GM13976 (cell line): ENCODE measurements at regions not wholly inside any gene's neighbourhood (a gene's known extent, or its start where the extent isn't known, plus 50 kb on each side); places are given as distances from the start of the nearest gene placed in this dataset.

ENCODE experiments used
- DNase-seq: peaks from one replicate; pipeline ENCODE4 v3.0.0; 2012; ENCODE audit warnings: low spot score
- in situ Hi-C: fragments of 300-500 bp; cut with MboI; formaldehyde crosslinking; loops from one replicate; pipeline ENCODE4 v1.12.0; 2022; ENCODE audit warnings: low sequenced_read_pairs, mixed read lengths, inconsistent platforms; ENCODE audit not compliant: unreplicated experiment
- TF ChIP-seq, protein P1 (sequence below): IDR thresholded peaks from 2 replicates; pipeline ENCODE4 v1.5.1; 2012; ENCODE audit warnings: borderline replicate concordance, mild to moderate bottlenecking; ENCODE audit not compliant: insufficient read depth; ENCODE audit errors: extremely low read depth, missing control alignments, control extremely low read depth

DNA sequence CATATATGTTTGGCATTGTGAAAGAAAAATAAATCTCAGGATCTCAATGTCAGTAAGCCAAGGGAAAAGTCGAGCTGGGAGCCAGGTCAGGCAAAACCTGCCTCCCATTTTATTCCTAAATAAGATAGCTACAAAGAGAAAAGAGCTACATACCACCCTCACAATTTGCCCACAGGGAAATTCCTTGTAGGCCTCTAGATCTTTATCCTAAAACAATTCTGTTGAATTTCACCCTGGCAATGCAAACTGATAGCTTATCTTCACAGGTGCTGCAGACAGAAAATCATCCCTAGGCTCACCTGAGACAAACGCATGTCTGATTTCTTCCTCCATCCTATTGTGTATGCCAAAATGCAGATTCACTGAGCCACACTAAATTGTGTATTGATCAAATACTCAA, 2587.1 kb downstream of the PCDH9 start:
- DNase-seq: no peak
- TF ChIP-seq, protein P1, sequence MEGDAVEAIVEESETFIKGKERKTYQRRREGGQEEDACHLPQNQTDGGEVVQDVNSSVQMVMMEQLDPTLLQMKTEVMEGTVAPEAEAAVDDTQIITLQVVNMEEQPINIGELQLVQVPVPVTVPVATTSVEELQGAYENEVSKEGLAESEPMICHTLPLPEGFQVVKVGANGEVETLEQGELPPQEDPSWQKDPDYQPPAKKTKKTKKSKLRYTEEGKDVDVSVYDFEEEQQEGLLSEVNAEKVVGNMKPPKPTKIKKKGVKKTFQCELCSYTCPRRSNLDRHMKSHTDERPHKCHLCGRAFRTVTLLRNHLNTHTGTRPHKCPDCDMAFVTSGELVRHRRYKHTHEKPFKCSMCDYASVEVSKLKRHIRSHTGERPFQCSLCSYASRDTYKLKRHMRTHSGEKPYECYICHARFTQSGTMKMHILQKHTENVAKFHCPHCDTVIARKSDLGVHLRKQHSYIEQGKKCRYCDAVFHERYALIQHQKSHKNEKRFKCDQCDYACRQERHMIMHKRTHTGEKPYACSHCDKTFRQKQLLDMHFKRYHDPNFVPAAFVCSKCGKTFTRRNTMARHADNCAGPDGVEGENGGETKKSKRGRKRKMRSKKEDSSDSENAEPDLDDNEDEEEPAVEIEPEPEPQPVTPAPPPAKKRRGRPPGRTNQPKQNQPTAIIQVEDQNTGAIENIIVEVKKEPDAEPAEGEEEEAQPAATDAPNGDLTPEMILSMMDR: no peak
- in situ Hi-C loops: no loop called here

DNA sequence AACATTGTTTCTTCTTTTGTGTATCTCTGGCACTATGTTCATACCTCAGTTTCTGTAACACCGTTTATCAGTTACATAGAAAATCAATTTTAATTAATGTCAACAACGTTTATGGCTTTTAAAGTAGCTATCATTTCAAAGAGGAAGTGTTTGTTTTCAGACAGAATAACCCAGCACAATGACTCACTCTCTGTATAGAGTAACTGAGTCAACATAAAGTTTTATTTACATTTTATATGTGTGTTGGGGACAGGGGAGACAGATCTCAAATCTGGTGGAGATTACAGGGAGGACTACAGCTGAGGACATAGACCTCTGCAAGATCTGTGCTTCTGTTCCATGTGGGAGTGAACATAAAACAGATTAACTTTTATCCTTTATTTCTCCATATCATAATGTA, 2590.1 kb downstream of the PCDH9 start:
- TF ChIP-seq, protein P1: no peak
- no peak for DNase-seq
- in situ Hi-C loops: no loop called here

DNA sequence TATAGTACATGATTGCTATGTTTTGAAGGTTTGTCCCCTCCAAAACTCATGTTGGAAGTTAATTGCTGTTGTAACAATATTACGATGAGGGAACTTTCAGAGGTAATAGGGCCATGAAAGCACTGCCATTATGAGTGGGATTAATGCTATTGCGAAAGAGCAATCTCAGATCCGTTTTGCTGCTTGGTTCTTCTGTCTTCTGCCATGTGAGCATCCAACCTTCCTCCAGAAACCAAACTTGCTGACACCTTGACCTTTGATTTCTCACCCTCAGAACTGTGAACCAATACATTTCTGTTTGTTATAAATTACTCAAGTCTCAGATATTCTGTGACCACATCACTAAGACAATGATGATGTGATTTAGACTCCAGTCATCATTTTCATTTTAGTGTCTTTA, 2590.9 kb downstream of the PCDH9 start:
- in situ Hi-C loops: no loop called here
- TF ChIP-seq, protein P1: no peak
- DNase-seq: no peak

DNA sequence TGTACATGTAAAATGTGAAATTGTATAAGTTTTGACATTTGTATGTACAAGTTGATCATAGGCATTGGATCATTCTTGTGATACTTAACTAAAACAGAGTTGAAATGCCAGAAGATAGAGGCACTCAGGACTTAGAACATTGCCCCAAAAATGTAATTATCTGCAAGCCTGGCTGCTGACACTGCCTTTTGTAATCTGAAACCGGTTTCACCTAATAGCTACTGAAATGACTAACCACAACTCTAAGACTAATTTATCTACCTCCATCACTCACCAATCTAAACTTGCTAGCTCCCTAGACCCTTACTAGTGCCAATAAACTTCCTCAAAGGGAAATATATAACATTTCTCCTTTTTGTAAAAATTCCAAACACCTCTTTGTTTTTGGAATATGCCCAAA, 2596.2 kb downstream of the PCDH9 start:
- TF ChIP-seq, protein P1: no peak
- in situ Hi-C loops: no loop called here
- no peak for DNase-seq

DNA sequence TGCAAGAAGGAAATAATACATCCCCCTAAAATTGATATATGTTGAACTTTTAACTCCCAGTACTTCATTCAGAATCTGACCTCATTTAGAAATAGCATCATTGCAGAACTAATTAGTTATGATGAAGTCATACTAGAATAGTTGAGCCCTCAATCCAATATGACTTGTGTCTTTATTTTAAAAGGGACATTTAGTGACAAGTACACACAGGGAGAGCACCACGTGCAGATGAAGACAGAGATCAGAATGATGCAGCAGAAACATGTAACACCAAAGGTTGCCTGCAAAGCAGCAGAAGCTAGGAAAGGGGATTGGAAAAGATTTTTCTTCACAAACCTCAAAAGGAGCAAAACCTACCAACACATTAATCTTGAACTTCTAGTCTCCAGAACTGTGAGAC, 2602.5 kb downstream of the PCDH9 start:
- TF ChIP-seq, protein P1: no peak

DNA sequence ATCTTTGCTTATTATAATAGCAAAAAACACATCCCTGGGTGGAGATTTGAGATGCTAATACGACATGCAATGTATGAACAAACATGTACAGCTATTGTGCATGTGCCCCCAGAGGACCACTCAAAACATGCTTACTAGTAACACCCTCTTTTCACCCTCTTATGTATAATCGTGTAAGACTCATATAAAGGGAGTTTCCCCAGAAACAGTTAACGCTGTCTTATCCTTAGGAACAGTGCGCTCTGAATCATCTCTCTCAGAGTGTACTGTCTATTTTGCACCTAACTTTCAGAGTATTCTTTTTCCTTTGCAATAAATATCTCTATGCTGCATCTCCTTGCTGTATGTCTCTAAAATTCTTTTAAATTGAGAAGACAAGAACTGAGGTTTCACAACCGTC, 2604.0 kb downstream of the PCDH9 start:
- no peak for DNase-seq
- in situ Hi-C loops: no loop called here
- TF ChIP-seq, protein P1: no peak

More for the DNA sequence above, 2602.5 kb downstream of the PCDH9 start:
- in situ Hi-C loops: no loop called here
- DNase-seq: no peak

DNA sequence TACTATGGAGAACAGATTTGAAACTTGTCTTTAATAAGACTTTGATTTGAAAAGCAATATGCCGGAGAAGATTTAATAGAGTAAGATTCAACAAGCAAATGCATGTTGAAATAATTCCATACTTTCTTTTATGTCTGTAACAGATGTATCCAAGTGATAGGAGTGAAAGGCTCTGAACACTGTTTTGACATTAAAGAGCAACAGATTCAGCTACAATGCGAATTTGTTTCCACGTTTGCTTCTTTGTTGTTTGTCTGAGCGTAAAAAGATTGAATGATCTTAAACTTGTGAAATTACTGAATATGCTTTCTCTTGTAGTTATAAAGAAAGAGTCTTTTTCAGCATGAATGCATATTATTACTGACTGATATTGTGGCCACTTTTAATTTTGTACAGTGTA, 2612.9 kb downstream of the PCDH9 start:
- in situ Hi-C loops: no loop called here
- TF ChIP-seq, protein P1: no peak
- no peak for DNase-seq
